Panc1 (cell line): ENCODE measurements at regions not wholly inside any gene's neighbourhood (a gene's known extent, or its start where the extent isn't known, plus 50 kb on each side); places are given as distances from the start of the nearest gene placed in this dataset.

ENCODE experiments used
- ATAC-seq: fragments of 200-7000 bp; cut with Tn5 transposase; 2 replicates; pipeline ENCODE4 v1.9.1; 2020; ENCODE audit warnings: mild to moderate bottlenecking, moderate library complexity
- BruUV-seq: library from RNA; stranded (reverse); fragments of 400-500 nt; replicated peaks from 2 replicates; lab custom pipeline; 2021; lab: Mats Ljungman, UMichigan
- CTCF ChIA-PET: fragments of 300-600 bp; sonication (Branson Sonifier 250); formaldehyde crosslinking; loops from one replicate; lab custom pipeline; 2022; ENCODE audit warnings: antibody characterized with exemption; lab: Charles Lee
- POLR2A ChIA-PET: fragments of 300-600 bp; sonication (Branson Sonifier 250); formaldehyde crosslinking; loops from one replicate; lab custom pipeline; 2022; ENCODE audit warnings: antibody characterized with exemption; lab: Charles Lee
- DNase-seq: peaks from one replicate; pipeline ENCODE4 v3.0.0-alpha.2; 2010; ENCODE audit warnings: low read depth, low spot score
- H3K27ac ChIP-seq: 2 replicates; pipeline ENCODE4 v1.5.1; 2011; ENCODE audit warnings: mild to moderate bottlenecking, low read length, inconsistent platforms
- H3K27me3 ChIP-seq: fragments of 200-500 bp; sonication (Bioruptor generic); 2 replicates; pipeline ENCODE4 v1.6.0; 2014; ENCODE audit warnings: low read length, inconsistent platforms; ENCODE audit not compliant: control insufficient read depth, insufficient read depth
- H3K36me3 ChIP-seq: fragments of 200-500 bp; sonication (Bioruptor generic); 2 replicates; pipeline ENCODE4 v1.5.1; 2014; ENCODE audit warnings: inconsistent platforms, mild to moderate bottlenecking, low read length, moderate library complexity; ENCODE audit not compliant: control insufficient read depth, insufficient read depth
- H3K4me1 ChIP-seq: 2 replicates; pipeline ENCODE4 v1.5.1; 2011; ENCODE audit warnings: inconsistent platforms, mild to moderate bottlenecking, low read length, moderate library complexity; ENCODE audit not compliant: control insufficient read depth, insufficient read depth
- H3K4me3 ChIP-seq, 2 experiments: 2 replicates each; pipeline ENCODE4 v1.5.1; 2011 to 2012; ENCODE audit warnings: low read depth in 2 of 2, low read length in 2 of 2, mild to moderate bottlenecking in 2 of 2, inconsistent platforms in 1 of 2, moderate library complexity in 1 of 2
- H3K9me3 ChIP-seq: fragments of 200-500 bp; sonication (Bioruptor generic); 2 replicates; pipeline ENCODE4 v1.5.1; 2014; ENCODE audit warnings: low read depth, mild to moderate bottlenecking, inconsistent platforms, low read length, moderate library complexity; ENCODE audit not compliant: control insufficient read depth, insufficient read depth
- POLR2AphosphoS5 ChIP-seq: IDR thresholded peaks from 2 replicates; pipeline ENCODE4 v1.6.1; 2012; ENCODE audit warnings: mild to moderate bottlenecking, low read depth, low read length, moderate library complexity
- SIN3A ChIP-seq: IDR thresholded peaks from 2 replicates; pipeline ENCODE4 v1.6.1; 2012; ENCODE audit warnings: low read depth, mild to moderate bottlenecking, low read length, moderate library complexity, borderline replicate concordance; ENCODE audit not compliant: insufficient read depth
- TCF7L2 ChIP-seq: IDR thresholded peaks from 2 replicates; pipeline ENCODE4 v1.6.1; 2011; ENCODE audit warnings: mild to moderate bottlenecking, low read depth, low read length, inconsistent platforms
- in situ Hi-C: cut with HindIII; loops from 2 replicates; pipeline ENCODE4 v1.10.0; 2016; ENCODE audit warnings: low sequenced_read_pairs, low pct_unique_long_range_greater_than_20kb
- intact Hi-C: fragments of 100-400 bp; cut with micrococcal nuclease; formaldehyde crosslinking; loops from one replicate; pipeline ENCODE4 v1.10.0; 2022; ENCODE audit not compliant: unreplicated experiment
- TF ChIP-seq, protein P1 (sequence below), 2 experiments: IDR thresholded peaks; 2 replicates each; pipeline ENCODE4 v1.6.1; 2011 to 2012; ENCODE audit warnings: low read depth in 2 of 2, control low read depth in 1 of 2, low read length in 1 of 2, mild to moderate bottlenecking in 1 of 2, moderate library complexity in 1 of 2; ENCODE audit not compliant: insufficient read depth in 1 of 2
- TF ChIP-seq, protein P2 (sequence below): fragments of 450-650 bp; IDR thresholded peaks from 2 replicates; pipeline ENCODE4 v1.5.1; 2017; ENCODE audit warnings: mild to moderate bottlenecking

DNA sequence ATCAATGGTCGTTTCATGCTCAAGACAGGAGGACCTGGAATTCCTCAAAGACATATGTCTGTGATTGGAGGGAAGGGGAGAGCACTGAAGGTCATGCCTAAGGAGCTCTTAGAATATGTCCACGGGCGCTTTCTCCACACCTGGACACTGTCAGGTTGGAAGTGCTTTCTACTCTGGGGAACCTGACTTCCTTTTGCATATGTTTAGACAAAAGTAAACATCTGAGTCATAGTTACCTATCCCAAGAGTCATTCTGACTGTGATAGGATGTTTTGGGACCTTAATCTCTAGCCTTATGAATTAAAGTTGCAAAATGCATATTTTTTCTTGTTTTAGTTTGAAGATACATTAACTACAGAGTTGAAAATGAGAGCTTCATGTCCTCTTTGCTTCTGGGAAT lies 251.7 kb downstream of the KLF6 start:
- no peak overlapping the region for H3K4me3 ChIP-seq
- BruUV-seq, result no TSS peak
- intact Hi-C loops, result no loop called here
- ATAC-seq (no peak), DNase-seq (no peak)
- no peak overlapping the region for H3K27ac ChIP-seq
- H3K9me3 ChIP-seq, result no peaks in the 10 kb centered on the region
- in situ Hi-C loops, result no loop called here
- TF ChIP-seq POLR2AphosphoS5 (no peak), SIN3A (no peak), TCF7L2 (no peak)
- TF ChIP-seq, protein P1, sequence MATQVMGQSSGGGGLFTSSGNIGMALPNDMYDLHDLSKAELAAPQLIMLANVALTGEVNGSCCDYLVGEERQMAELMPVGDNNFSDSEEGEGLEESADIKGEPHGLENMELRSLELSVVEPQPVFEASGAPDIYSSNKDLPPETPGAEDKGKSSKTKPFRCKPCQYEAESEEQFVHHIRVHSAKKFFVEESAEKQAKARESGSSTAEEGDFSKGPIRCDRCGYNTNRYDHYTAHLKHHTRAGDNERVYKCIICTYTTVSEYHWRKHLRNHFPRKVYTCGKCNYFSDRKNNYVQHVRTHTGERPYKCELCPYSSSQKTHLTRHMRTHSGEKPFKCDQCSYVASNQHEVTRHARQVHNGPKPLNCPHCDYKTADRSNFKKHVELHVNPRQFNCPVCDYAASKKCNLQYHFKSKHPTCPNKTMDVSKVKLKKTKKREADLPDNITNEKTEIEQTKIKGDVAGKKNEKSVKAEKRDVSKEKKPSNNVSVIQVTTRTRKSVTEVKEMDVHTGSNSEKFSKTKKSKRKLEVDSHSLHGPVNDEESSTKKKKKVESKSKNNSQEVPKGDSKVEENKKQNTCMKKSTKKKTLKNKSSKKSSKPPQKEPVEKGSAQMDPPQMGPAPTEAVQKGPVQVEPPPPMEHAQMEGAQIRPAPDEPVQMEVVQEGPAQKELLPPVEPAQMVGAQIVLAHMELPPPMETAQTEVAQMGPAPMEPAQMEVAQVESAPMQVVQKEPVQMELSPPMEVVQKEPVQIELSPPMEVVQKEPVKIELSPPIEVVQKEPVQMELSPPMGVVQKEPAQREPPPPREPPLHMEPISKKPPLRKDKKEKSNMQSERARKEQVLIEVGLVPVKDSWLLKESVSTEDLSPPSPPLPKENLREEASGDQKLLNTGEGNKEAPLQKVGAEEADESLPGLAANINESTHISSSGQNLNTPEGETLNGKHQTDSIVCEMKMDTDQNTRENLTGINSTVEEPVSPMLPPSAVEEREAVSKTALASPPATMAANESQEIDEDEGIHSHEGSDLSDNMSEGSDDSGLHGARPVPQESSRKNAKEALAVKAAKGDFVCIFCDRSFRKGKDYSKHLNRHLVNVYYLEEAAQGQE (IDR thresholded peaks at IDR 0.05; ENCODE audit: insufficient read depth in 1 of 2, low read depth in 2 of 2, low read length in 1 of 2), result no peak
- TF ChIP-seq, protein P2, sequence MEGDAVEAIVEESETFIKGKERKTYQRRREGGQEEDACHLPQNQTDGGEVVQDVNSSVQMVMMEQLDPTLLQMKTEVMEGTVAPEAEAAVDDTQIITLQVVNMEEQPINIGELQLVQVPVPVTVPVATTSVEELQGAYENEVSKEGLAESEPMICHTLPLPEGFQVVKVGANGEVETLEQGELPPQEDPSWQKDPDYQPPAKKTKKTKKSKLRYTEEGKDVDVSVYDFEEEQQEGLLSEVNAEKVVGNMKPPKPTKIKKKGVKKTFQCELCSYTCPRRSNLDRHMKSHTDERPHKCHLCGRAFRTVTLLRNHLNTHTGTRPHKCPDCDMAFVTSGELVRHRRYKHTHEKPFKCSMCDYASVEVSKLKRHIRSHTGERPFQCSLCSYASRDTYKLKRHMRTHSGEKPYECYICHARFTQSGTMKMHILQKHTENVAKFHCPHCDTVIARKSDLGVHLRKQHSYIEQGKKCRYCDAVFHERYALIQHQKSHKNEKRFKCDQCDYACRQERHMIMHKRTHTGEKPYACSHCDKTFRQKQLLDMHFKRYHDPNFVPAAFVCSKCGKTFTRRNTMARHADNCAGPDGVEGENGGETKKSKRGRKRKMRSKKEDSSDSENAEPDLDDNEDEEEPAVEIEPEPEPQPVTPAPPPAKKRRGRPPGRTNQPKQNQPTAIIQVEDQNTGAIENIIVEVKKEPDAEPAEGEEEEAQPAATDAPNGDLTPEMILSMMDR, result no peak
- H3K36me3 ChIP-seq, result no peaks in the 10 kb centered on the region
- CTCF ChIA-PET, result no interaction called here
- no peaks in the 10 kb centered on the region for H3K27me3 ChIP-seq
- H3K4me1 ChIP-seq, result no peaks in the 10 kb centered on the region
- POLR2A ChIA-PET, result no interaction called here

DNA sequence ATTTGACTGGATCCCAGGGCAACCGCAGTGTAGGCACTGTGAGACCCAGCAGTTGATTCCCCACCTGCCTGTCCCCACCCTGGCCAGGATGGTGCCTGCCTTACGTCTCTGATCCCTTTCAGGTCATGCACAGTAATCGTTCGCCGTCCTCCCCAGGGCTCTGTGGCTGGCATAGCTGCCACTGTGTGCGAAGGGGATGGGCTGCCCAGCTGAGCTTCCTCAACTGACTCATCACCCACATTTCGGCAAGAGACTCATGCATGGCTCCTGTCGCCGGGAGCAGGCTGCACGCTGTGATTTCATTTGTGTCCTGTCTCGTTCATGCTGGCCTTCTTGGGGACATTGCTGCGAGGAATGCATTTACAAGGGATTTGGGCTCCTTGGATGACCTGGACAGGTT lies 252.4 kb downstream of the KLF6 start:
- intact Hi-C loops, result no loop called here
- H3K9me3 ChIP-seq, result no peaks in the 10 kb centered on the region
- in situ Hi-C loops, result no loop called here
- H3K27ac ChIP-seq, result no peak overlapping the region
- no peaks in the 10 kb centered on the region for H3K4me1 ChIP-seq
- no TSS peak for BruUV-seq
- ChIA-PET CTCF (no interaction called here), POLR2A (no interaction called here)
- H3K4me3 ChIP-seq, result no peak overlapping the region
- DNase-seq (no peak), ATAC-seq (peak; percentile 38; the same call in 1 of the 2 replicates)
- TF ChIP-seq POLR2AphosphoS5, result no peak
- no peak for TF ChIP-seq TCF7L2
- TF ChIP-seq, protein P1 (IDR thresholded peaks at IDR 0.05; ENCODE audit: insufficient read depth in 1 of 2, low read depth in 2 of 2, low read length in 1 of 2), result no peak
- TF ChIP-seq, protein P2, result no peak
- TF ChIP-seq SIN3A, result no peak
- H3K27me3 ChIP-seq, result no peaks in the 10 kb centered on the region
- H3K36me3 ChIP-seq, result no peaks in the 10 kb centered on the region
